ENCODE measurements at regions not wholly inside any gene's neighbourhood (a gene's known extent, or its start where the extent isn't known, plus 50 kb on each side); places are given as distances from the start of the nearest gene placed in this dataset.

- no peak for ATAC-seq (ENCODE audit: insufficient read depth, low FRiP score)
- H3K4me3 ChIP-seq, result no peak overlapping the region
- no peak overlapping the region for H3K9ac ChIP-seq (ENCODE audit: insufficient read depth in 1 of 2, low read length in 2 of 2)
- H3K27ac ChIP-seq (ENCODE audit: low read depth in 1 of 2, low read length in 1 of 2), result no peak overlapping the region
- no peaks in the 10 kb centered on the region for H3K4me1 ChIP-seq (ENCODE audit: control insufficient read depth in 5 of 5, insufficient read depth in 5 of 5, low read length in 5 of 5)
- no peak for DNase-seq
- 73 to 83% methylated on average over 3 of the region's 3 CpGs for WGBS, 2 donors
- H3K9me3 ChIP-seq (ENCODE audit: control insufficient read depth in 4 of 4, insufficient read depth in 3 of 4, low read length in 3 of 4), result no peaks in the 10 kb centered on the region
- no peaks in the 10 kb centered on the region for H3K27me3 ChIP-seq (ENCODE audit: control insufficient read depth in 3 of 3, insufficient read depth in 3 of 3, low read length in 2 of 3)
- TF ChIP-seq CTCF (IDR thresholded peaks at IDR 0.05; ENCODE audit: control extremely low read depth, extremely low read depth), result no peak
- H3K36me3 ChIP-seq (ENCODE audit: control insufficient read depth in 4 of 4, insufficient read depth in 4 of 4, low read length in 4 of 4), result no peaks in the 10 kb centered on the region
Measured at GRCh38 chr7:11290863-11291262, 317.2 kb downstream of the PHF14 start.

- TF ChIP-seq CTCF (IDR thresholded peaks at IDR 0.05; ENCODE audit: control extremely low read depth, extremely low read depth), result no peak
- WGBS, 2 donors, result 72 to 91% methylated on average over 2 of the region's 2 CpGs
- H3K4me1 ChIP-seq (ENCODE audit: control insufficient read depth in 5 of 5, insufficient read depth in 5 of 5, low read length in 5 of 5), result no peaks in the 10 kb centered on the region
- H3K27me3 ChIP-seq (ENCODE audit: control insufficient read depth in 3 of 3, insufficient read depth in 3 of 3, low read length in 2 of 3), result no peaks in the 10 kb centered on the region
- H3K4me3 ChIP-seq, result no peak overlapping the region
- no peaks in the 10 kb centered on the region for H3K9me3 ChIP-seq (ENCODE audit: control insufficient read depth in 4 of 4, insufficient read depth in 3 of 4, low read length in 3 of 4)
- no peaks in the 10 kb centered on the region for H3K36me3 ChIP-seq (ENCODE audit: control insufficient read depth in 4 of 4, insufficient read depth in 4 of 4, low read length in 4 of 4)
- no peak overlapping the region for H3K27ac ChIP-seq (ENCODE audit: low read depth in 1 of 2, low read length in 1 of 2)
- ATAC-seq (ENCODE audit: insufficient read depth, low FRiP score) (no peak), DNase-seq (no peak)
- no peak overlapping the region for H3K9ac ChIP-seq (ENCODE audit: insufficient read depth in 1 of 2, low read length in 2 of 2)
Measured at GRCh38 chr7:11294218-11294617, 320.5 kb downstream of the PHF14 start.

- Histone ChIP-seq H3K9me3 (ENCODE audit: control insufficient read depth in 4 of 4, insufficient read depth in 3 of 4, low read length in 3 of 4) (no peaks in the 10 kb centered on the region), H3K36me3 (ENCODE audit: control insufficient read depth in 4 of 4, insufficient read depth in 4 of 4, low read length in 4 of 4) (no peaks in the 10 kb centered on the region), H3K4me3 (no peak overlapping the region), H3K27me3 (ENCODE audit: control insufficient read depth in 3 of 3, insufficient read depth in 3 of 3, low read length in 2 of 3) (no peaks in the 10 kb centered on the region), H3K9ac (ENCODE audit: insufficient read depth in 1 of 2, low read length in 2 of 2) (no peak overlapping the region), H3K27ac (ENCODE audit: low read depth in 1 of 2, low read length in 1 of 2) (no peak overlapping the region), H3K4me1 (ENCODE audit: control insufficient read depth in 5 of 5, insufficient read depth in 5 of 5, low read length in 5 of 5) (no peaks in the 10 kb centered on the region)
- 81 to 86% methylated on average over 4 of the region's 4 CpGs for WGBS, 2 donors
- DNase-seq (no peak), ATAC-seq (ENCODE audit: insufficient read depth, low FRiP score) (no peak)
- no peak for TF ChIP-seq CTCF (IDR thresholded peaks at IDR 0.05; ENCODE audit: control extremely low read depth, extremely low read depth)
Measured at GRCh38 chr7:11294965-11295364, 321.3 kb downstream of the PHF14 start.

GRCh38 chr7:11297126-11297625, 323.5 kb downstream of the PHF14 start:
- ATAC-seq (ENCODE audit: insufficient read depth, low FRiP score), result no peak
- no peak for TF ChIP-seq CTCF (IDR thresholded peaks at IDR 0.05; ENCODE audit: control extremely low read depth, extremely low read depth)
- 75 to 83% methylated on average over 5 of the region's 5 CpGs for WGBS, 2 donors

More at GRCh38 chr7:11297126-11297625, 323.5 kb downstream of the PHF14 start:
- DNase-seq, result no peak
- Histone ChIP-seq H3K36me3 (ENCODE audit: control insufficient read depth in 4 of 4, insufficient read depth in 4 of 4, low read length in 4 of 4) (no peaks in the 10 kb centered on the region), H3K9me3 (ENCODE audit: control insufficient read depth in 4 of 4, insufficient read depth in 3 of 4, low read length in 3 of 4) (no peaks in the 10 kb centered on the region), H3K4me1 (ENCODE audit: control insufficient read depth in 5 of 5, insufficient read depth in 5 of 5, low read length in 5 of 5) (no peaks in the 10 kb centered on the region), H3K4me3 (no peak overlapping the region), H3K9ac (ENCODE audit: insufficient read depth in 1 of 2, low read length in 2 of 2) (no peak overlapping the region), H3K27me3 (ENCODE audit: control insufficient read depth in 3 of 3, insufficient read depth in 3 of 3, low read length in 2 of 3) (no peaks in the 10 kb centered on the region), H3K27ac (ENCODE audit: low read depth in 1 of 2, low read length in 1 of 2) (no peak overlapping the region)

Measured in lung (tissue), 11 donors.